Parathyroid adenoma (tissue), 2 donors: ENCODE measurements at regions not wholly inside any gene's neighbourhood (a gene's known extent, or its start where the extent isn't known, plus 50 kb on each side); places are given as distances from the start of the nearest gene placed in this dataset.

Experiments
- H2AFZ ChIP-seq: fragments of 300-600 bp; sonication (generic); one replicate; pipeline ENCODE4 v1.7.0; 2017; ENCODE audit warnings: antibody characterized with exemption, mild to moderate bottlenecking
- H3K27ac ChIP-seq: fragments of 300-600 bp; sonication (generic); one replicate; pipeline ENCODE4 v1.7.0; 2017
- H3K27me3 ChIP-seq: fragments of 300-600 bp; sonication (generic); one replicate; pipeline ENCODE4 v1.7.0; 2017; ENCODE audit warnings: low read length; ENCODE audit not compliant: control insufficient read depth, insufficient read depth
- H3K36me3 ChIP-seq: fragments of 300-600 bp; sonication (generic); one replicate; pipeline ENCODE4 v1.7.0; 2017; ENCODE audit warnings: low read length; ENCODE audit not compliant: control insufficient read depth, insufficient read depth
- H3K4me1 ChIP-seq: fragments of 300-600 bp; sonication (generic); one replicate; pipeline ENCODE4 v1.7.0; 2017; ENCODE audit warnings: control low read depth
- H3K4me2 ChIP-seq: fragments of 300-600 bp; sonication (generic); one replicate; pipeline ENCODE4 v1.7.0; 2017; ENCODE audit warnings: low read length
- H3K4me3 ChIP-seq: fragments of 300-600 bp; sonication (generic); one replicate; pipeline ENCODE4 v1.7.0; 2017; ENCODE audit warnings: low read depth, low read length
- H3K79me2 ChIP-seq: fragments of 300-600 bp; sonication (generic); one replicate; pipeline ENCODE4 v1.7.0; 2017; ENCODE audit warnings: control low read depth
- H3K9ac ChIP-seq: fragments of 300-600 bp; sonication (generic); one replicate; pipeline ENCODE4 v1.7.0; 2017; ENCODE audit warnings: mild to moderate bottlenecking
- H3K9me3 ChIP-seq: fragments of 300-600 bp; sonication (generic); one replicate; pipeline ENCODE4 v1.7.0; 2017; ENCODE audit warnings: low read length; ENCODE audit not compliant: control insufficient read depth
- CTCF ChIP-seq: fragments of 300-600 bp; sonication (generic); IDR thresholded peaks from one replicate; pipeline ENCODE4 v1.7.0; 2017; ENCODE audit warnings: antibody characterized with exemption, mild to moderate bottlenecking
- donor health status: primary hyperparathyroidism.

- no peaks in the 10 kb centered on the region for H3K36me3 ChIP-seq
- no peak overlapping the region for H2AFZ ChIP-seq
- H3K79me2 ChIP-seq, result peaks cover 3% of the 10 kb centered on the region
Measured at GRCh38 chr16:85289760-85290625, 177.7 kb upstream of the CIBAR2 start.

GRCh38 chr16:85290626-85291301 lies 178.5 kb upstream of the CIBAR2 start:
- peaks cover 24% of the 10 kb centered on the region for H3K4me1 ChIP-seq
- TF ChIP-seq CTCF, result no peak
- no peaks in the 10 kb centered on the region for H3K27me3 ChIP-seq
- no peak overlapping the region for H3K27ac ChIP-seq
- no peak overlapping the region for H3K4me3 ChIP-seq
- no peaks in the 10 kb centered on the region for H3K36me3 ChIP-seq
- H3K79me2 ChIP-seq, result no peaks in the 10 kb centered on the region
- H3K4me2 ChIP-seq, result no peak overlapping the region
- H3K9me3 ChIP-seq, result no peaks in the 10 kb centered on the region
- no peak overlapping the region for H3K9ac ChIP-seq
- no peak overlapping the region for H2AFZ ChIP-seq

More at GRCh38 chr16:85289760-85290625, 177.7 kb upstream of the CIBAR2 start:
- no peak overlapping the region for H3K4me3 ChIP-seq
- H3K9me3 ChIP-seq, result no peaks in the 10 kb centered on the region
- no peak overlapping the region for H3K27ac ChIP-seq
- peaks cover 24% of the 10 kb centered on the region for H3K4me1 ChIP-seq
- no peak overlapping the region for H3K9ac ChIP-seq
- H3K27me3 ChIP-seq, result no peaks in the 10 kb centered on the region
- TF ChIP-seq CTCF, result no peak
- no peak overlapping the region for H3K4me2 ChIP-seq

DNA sequence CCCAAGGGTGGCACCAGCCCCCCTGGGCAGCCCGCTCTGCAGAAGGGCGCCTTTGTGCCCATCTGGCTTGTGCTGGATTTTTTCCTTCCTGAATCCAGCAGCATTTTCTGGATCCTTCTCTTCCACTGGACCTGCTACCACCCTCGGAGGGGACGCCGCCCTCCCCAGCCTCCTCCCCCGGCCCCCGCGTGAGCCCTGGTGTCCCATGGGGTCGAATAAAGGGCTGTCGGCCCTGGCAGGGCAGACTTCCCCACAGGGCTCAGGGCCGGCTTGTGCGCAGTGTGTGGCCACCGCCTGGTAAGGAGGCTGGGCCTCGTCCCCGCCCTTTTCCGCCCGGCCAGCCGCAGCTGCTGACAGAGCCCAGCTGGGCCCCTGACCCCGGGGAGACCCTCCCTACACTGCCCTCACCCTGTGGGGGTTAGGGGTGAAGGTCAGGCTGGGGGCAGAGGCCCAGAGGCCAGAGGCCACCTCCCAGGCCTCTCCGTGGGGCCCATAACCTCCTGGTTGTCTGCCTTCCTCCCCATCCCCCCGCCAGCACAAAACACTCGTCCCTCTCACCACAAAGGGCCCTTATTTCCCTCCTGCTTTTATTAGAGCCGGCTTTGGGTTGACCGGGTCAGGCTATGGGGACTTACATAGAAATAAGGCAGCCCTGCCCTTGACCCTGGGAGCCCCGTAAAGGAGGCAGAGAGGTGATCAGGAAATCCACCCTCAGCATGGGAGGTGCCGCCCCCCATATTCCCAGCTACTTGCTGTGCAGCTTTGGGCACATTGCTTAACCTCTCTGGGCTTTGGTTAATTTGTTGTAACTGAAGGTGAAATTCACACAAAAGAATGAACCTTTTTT lies 179.3 kb upstream of the CIBAR2 start:
- TF ChIP-seq CTCF, result no peak
- H3K4me1 ChIP-seq, result peaks cover 24% of the 10 kb centered on the region

DNA sequence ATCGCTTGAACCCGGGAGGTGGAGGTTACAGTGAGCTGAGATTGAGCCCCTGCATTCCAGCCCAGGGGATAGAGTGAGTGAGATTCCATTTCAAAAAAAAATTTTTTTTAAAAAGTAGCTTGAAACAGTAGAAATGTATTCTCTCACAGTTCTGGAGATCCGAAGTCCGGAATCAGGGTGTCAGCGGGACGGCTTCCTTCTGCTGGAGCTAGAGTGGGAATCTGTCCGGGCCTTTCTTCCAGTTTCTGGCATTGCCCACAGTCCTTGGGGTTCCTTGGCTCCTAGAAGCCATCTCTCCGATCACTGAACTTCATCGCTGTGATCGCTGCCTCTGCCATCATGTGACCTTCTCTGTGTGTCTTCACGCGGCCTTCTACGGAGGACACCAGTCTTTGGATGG lies 181.2 kb upstream of the CIBAR2 start:
- no peak overlapping the region for H2AFZ ChIP-seq
- H3K27ac ChIP-seq, result no peak overlapping the region
- TF ChIP-seq CTCF, result no peak
- H3K79me2 ChIP-seq, result no peaks in the 10 kb centered on the region
- no peaks in the 10 kb centered on the region for H3K9me3 ChIP-seq
- H3K9ac ChIP-seq, result no peak overlapping the region
- no peaks in the 10 kb centered on the region for H3K27me3 ChIP-seq
- no peak overlapping the region for H3K4me2 ChIP-seq
- peaks cover 18% of the 10 kb centered on the region for H3K4me1 ChIP-seq
- H3K36me3 ChIP-seq, result no peaks in the 10 kb centered on the region
- no peak overlapping the region for H3K4me3 ChIP-seq

More for the DNA sequence above, 179.3 kb upstream of the CIBAR2 start:
- Histone ChIP-seq H3K79me2 (no peaks in the 10 kb centered on the region), H3K27me3 (no peaks in the 10 kb centered on the region), H3K9me3 (no peaks in the 10 kb centered on the region), H2AFZ (no peak overlapping the region), H3K4me3 (no peak overlapping the region), H3K27ac (no peak overlapping the region), H3K4me2 (no peak overlapping the region), H3K36me3 (no peaks in the 10 kb centered on the region), H3K9ac (no peak overlapping the region)
